Ascending aorta (tissue), 2 donors: ENCODE measurements at regions not wholly inside any gene's neighbourhood (a gene's known extent, or its start where the extent isn't known, plus 50 kb on each side); places are given as distances from the start of the nearest gene placed in this dataset.

Experiments used
- DNase-seq, 2 donors: peaks; one replicate each; pipeline ENCODE4 v3.0.0-alpha.2; 2019; ENCODE audit warnings: low spot score in 2 of 2
- H3K27ac ChIP-seq, 2 donors: fragments of 200-600 bp; sonication (generic); one replicate each; pipeline ENCODE4 v1.5.1; 2016 to 2017; ENCODE audit warnings: mild to moderate bottlenecking in 1 of 2
- H3K27me3 ChIP-seq: fragments of 200-600 bp; sonication (generic); one replicate; pipeline ENCODE4 v1.5.1; 2017
- H3K36me3 ChIP-seq, 2 donors: fragments of 200-600 bp; sonication (generic); one replicate each; pipeline ENCODE4 v1.5.1; 2016
- H3K4me1 ChIP-seq, 2 donors: fragments of 200-600 bp; sonication (generic); one replicate each; pipeline ENCODE4 v1.5.1; 2016 to 2017; ENCODE audit warnings: mild to moderate bottlenecking in 1 of 2
- H3K4me3 ChIP-seq, 2 donors: fragments of 200-600 bp; sonication (generic); one replicate each; pipeline ENCODE4 v1.5.1; 2016 to 2017; ENCODE audit warnings: mild to moderate bottlenecking in 1 of 2
- H3K9me3 ChIP-seq, 2 donors: fragments of 200-600 bp; sonication (generic); one replicate each; pipeline ENCODE4 v1.5.1; 2016
- CTCF ChIP-seq, 3 experiments: fragments of 200-600 bp in 2 of 3; fragments of 450-650 bp in 1 of 3; sonication (generic) in 2 of 3; IDR thresholded peaks; one replicate each; pipeline ENCODE4 v1.5.1; 2016 to 2019; ENCODE audit warnings: antibody characterized with exemption in 3 of 3, mild to moderate bottlenecking in 1 of 3, moderate library complexity in 1 of 3
- intact Hi-C: fragments of 100-400 bp; cut with DNase I; formaldehyde crosslinking; loops from one replicate; pipeline ENCODE4 v1.15.1; 2023

GRCh38 chr15:57821826-57822225 is 115.3 kb downstream of the POLR2M start:
- no peaks in the 10 kb centered on the region for H3K27me3 ChIP-seq
- H3K9me3 ChIP-seq: no peaks in the 10 kb centered on the region
- no peak for TF ChIP-seq CTCF (IDR thresholded peaks at IDR 0.05)
- H3K4me1 ChIP-seq: no peaks in the 10 kb centered on the region
- no peak overlapping the region for H3K4me3 ChIP-seq
- intact Hi-C loops: no loop called here
- H3K36me3 ChIP-seq: no peaks in the 10 kb centered on the region
- DNase-seq: no peak
- no peak overlapping the region for H3K27ac ChIP-seq

GRCh38 chr15:57823325-57823882 is 116.9 kb downstream of the POLR2M start:
- TF ChIP-seq CTCF (IDR thresholded peaks at IDR 0.05): no peak
- no peaks in the 10 kb centered on the region for H3K27me3 ChIP-seq
- no peaks in the 10 kb centered on the region for H3K4me1 ChIP-seq
- H3K9me3 ChIP-seq: no peaks in the 10 kb centered on the region
- no peak for DNase-seq
- no peaks in the 10 kb centered on the region for H3K36me3 ChIP-seq
- no peak overlapping the region for H3K27ac ChIP-seq
- intact Hi-C loops: no loop called here
- no peak overlapping the region for H3K4me3 ChIP-seq

GRCh38 chr15:57824186-57824585 is 117.7 kb downstream of the POLR2M start:
- no peaks in the 10 kb centered on the region for H3K36me3 ChIP-seq
- intact Hi-C loops: no loop called here
- DNase-seq: no peak
- TF ChIP-seq CTCF (IDR thresholded peaks at IDR 0.05): no peak
- no peak overlapping the region for H3K4me3 ChIP-seq
- H3K27me3 ChIP-seq: no peaks in the 10 kb centered on the region
- H3K27ac ChIP-seq: no peak overlapping the region
- H3K4me1 ChIP-seq: no peaks in the 10 kb centered on the region
- H3K9me3 ChIP-seq: no peaks in the 10 kb centered on the region

- no peak overlapping the region for H3K4me3 ChIP-seq
- H3K27me3 ChIP-seq: no peaks in the 10 kb centered on the region
- intact Hi-C loops: no loop called here
- no peak for TF ChIP-seq CTCF (IDR thresholded peaks at IDR 0.05)
- H3K27ac ChIP-seq: no peak overlapping the region
- no peaks in the 10 kb centered on the region for H3K9me3 ChIP-seq
- H3K36me3 ChIP-seq: no peaks in the 10 kb centered on the region
- H3K4me1 ChIP-seq: no peaks in the 10 kb centered on the region
- DNase-seq: no peak
Observed at GRCh38 chr15:57827021-57827420, 120.5 kb downstream of the POLR2M start.

GRCh38 chr15:57827971-57828370 is 121.5 kb downstream of the POLR2M start:
- Histone ChIP-seq H3K36me3 (no peaks in the 10 kb centered on the region), H3K4me3 (no peak overlapping the region), H3K27me3 (no peaks in the 10 kb centered on the region), H3K9me3 (no peaks in the 10 kb centered on the region), H3K4me1 (no peaks in the 10 kb centered on the region), H3K27ac (no peak overlapping the region)
- no peak for TF ChIP-seq CTCF (IDR thresholded peaks at IDR 0.05)
- intact Hi-C loops: no loop called here
- DNase-seq: no peak

- H3K4me1 ChIP-seq: no peaks in the 10 kb centered on the region
- intact Hi-C loops: no loop called here
- no peaks in the 10 kb centered on the region for H3K27me3 ChIP-seq
- H3K36me3 ChIP-seq: no peaks in the 10 kb centered on the region
- no peak for DNase-seq
- no peaks in the 10 kb centered on the region for H3K9me3 ChIP-seq
- no peak overlapping the region for H3K27ac ChIP-seq
- TF ChIP-seq CTCF (IDR thresholded peaks at IDR 0.05): no peak
- no peak overlapping the region for H3K4me3 ChIP-seq
Observed at GRCh38 chr15:57832183-57832582, 125.7 kb downstream of the POLR2M start.
